Chondrocyte (in vitro differentiated cells): ENCODE measurements at regions not wholly inside any gene's neighbourhood (a gene's known extent, or its start where the extent isn't known, plus 50 kb on each side); places are given as distances from the start of the nearest gene placed in this dataset.

Experiments
- DNase-seq: peaks from one replicate; pipeline ENCODE4 v3.0.0; 2021; ENCODE audit warnings: mixed read lengths, low spot score
- H3K27ac Mint-ChIP-seq: one replicate; pipeline ENCODE4 v1.8.0; 2021; ENCODE audit warnings: mild to moderate bottlenecking, moderate library complexity, mixed read lengths; ENCODE audit not compliant: unreplicated experiment
- H3K27me3 Mint-ChIP-seq: 2 replicates; pipeline ENCODE4 v1.8.0; 2021; ENCODE audit warnings: low read depth, mixed read lengths
- H3K36me3 Mint-ChIP-seq: 2 replicates; pipeline ENCODE4 v1.8.0; 2021; ENCODE audit warnings: low read depth, mixed read lengths
- H3K4me1 Mint-ChIP-seq: 2 replicates; pipeline ENCODE4 v1.8.0; 2021; ENCODE audit warnings: low read depth, mild to moderate bottlenecking, mixed read lengths
- H3K4me3 Mint-ChIP-seq: one replicate; pipeline ENCODE4 v1.8.0; 2021; ENCODE audit warnings: mild to moderate bottlenecking, moderate library complexity, mixed read lengths; ENCODE audit not compliant: unreplicated experiment
- H3K9me3 Mint-ChIP-seq: 2 replicates; pipeline ENCODE4 v1.8.0; 2021; ENCODE audit warnings: low read depth, mixed read lengths
- CTCF ChIP-seq: fragments of 200-600 bp; sonication (generic); IDR thresholded peaks from 2 replicates; pipeline ENCODE4 v1.5.0; 2021; ENCODE audit warnings: antibody characterized with exemption, mild to moderate bottlenecking, moderate library complexity

GRCh38 chr3:73738711-73739110, 114.0 kb upstream of the PDZRN3 start:
- Mint-ChIP-seq H3K27ac (no peak overlapping the region), H3K4me3 (no peak overlapping the region), H3K27me3 (no peaks in the 10 kb centered on the region), H3K36me3 (no peaks in the 10 kb centered on the region), H3K4me1 (peaks cover 42% of the 10 kb centered on the region), H3K9me3 (no peaks in the 10 kb centered on the region)
- no peak for TF ChIP-seq CTCF
- no peak for DNase-seq

- TF ChIP-seq CTCF, result no peak
- Mint-ChIP-seq H3K27ac (no peak overlapping the region), H3K9me3 (no peaks in the 10 kb centered on the region), H3K4me1 (peaks cover 6% of the 10 kb centered on the region), H3K36me3 (no peaks in the 10 kb centered on the region), H3K27me3 (no peaks in the 10 kb centered on the region), H3K4me3 (no peak overlapping the region)
- no peak for DNase-seq
Measured at GRCh38 chr3:73734211-73735089, 109.7 kb upstream of the PDZRN3 start.

GRCh38 chr3:73733746-73734145, 109.0 kb upstream of the PDZRN3 start:
- Mint-ChIP-seq H3K27me3 (no peaks in the 10 kb centered on the region), H3K4me1 (peaks cover 6% of the 10 kb centered on the region), H3K4me3 (no peak overlapping the region), H3K9me3 (no peaks in the 10 kb centered on the region), H3K36me3 (no peaks in the 10 kb centered on the region), H3K27ac (no peak overlapping the region)
- no peak for DNase-seq
- TF ChIP-seq CTCF, result no peak

- TF ChIP-seq CTCF, result no peak
- Mint-ChIP-seq H3K4me3 (no peak overlapping the region), H3K4me1 (peaks cover 39% of the 10 kb centered on the region), H3K27ac (no peak overlapping the region), H3K9me3 (no peaks in the 10 kb centered on the region), H3K36me3 (no peaks in the 10 kb centered on the region), H3K27me3 (no peaks in the 10 kb centered on the region)
- no peak for DNase-seq
Measured at GRCh38 chr3:73729969-73730440, 105.3 kb upstream of the PDZRN3 start.

GRCh38 chr3:73727854-73728253, 103.1 kb upstream of the PDZRN3 start:
- Mint-ChIP-seq H3K4me3 (peak overlapping the region; percentile 36), H3K27me3 (no peaks in the 10 kb centered on the region), H3K9me3 (no peaks in the 10 kb centered on the region), H3K36me3 (no peaks in the 10 kb centered on the region), H3K4me1 (peaks cover 36% of the 10 kb centered on the region), H3K27ac (peak overlapping the region; percentile 92)
- TF ChIP-seq CTCF, result no peak
- no peak for DNase-seq
